Esophagus mucosa (tissue), 1 donor: ENCODE measurements at regions not wholly inside any gene's neighbourhood (a gene's known extent, or its start where the extent isn't known, plus 50 kb on each side); places are given as distances from the start of the nearest gene placed in this dataset.
A peak's percentile ranks its signal among the peaks of the same experiment; 100 is the strongest.

Experiments
- ATAC-seq: fragments of 200-7000 bp; cut with Tn5 transposase; one replicate; pipeline ENCODE4 v1.9.1; 2020
- donor health status: DM: yes; HTN: yes; CAD: no.

DNA sequence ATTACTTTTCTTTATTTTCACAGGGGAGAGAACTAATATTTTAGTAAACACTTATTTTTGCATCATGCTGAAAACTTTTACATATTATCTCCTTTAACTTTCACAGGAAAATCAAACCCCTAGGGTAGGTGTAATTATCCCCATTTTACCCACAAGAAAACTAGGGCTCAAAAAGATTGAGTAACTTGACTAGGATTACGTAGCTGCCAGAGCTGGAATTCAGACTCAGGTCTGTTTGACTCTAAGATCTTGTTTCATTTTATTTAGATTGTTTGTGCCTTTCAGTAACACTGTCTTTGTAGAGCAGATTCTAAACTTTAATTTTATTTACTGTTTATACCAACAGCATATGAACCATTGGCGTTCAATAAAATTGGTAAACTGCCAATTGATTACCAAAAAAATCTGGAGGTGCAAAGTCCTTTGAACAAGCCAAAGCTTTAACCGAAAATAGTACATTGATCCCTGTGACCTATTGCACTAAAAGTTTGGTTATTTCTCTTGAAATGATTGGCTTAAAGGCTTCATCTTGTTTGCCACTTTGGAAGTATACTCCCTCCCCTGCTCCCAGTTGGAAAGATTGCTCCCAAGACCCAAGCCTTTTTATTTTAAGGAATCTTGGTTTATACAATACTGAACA, 71.0 kb upstream of the WDR26 start:
- ATAC-seq = no peak

GRCh38 chr1:224506141-224506814, 71.7 kb upstream of the WDR26 start:
- ATAC-seq = peak; percentile 26

DNA sequence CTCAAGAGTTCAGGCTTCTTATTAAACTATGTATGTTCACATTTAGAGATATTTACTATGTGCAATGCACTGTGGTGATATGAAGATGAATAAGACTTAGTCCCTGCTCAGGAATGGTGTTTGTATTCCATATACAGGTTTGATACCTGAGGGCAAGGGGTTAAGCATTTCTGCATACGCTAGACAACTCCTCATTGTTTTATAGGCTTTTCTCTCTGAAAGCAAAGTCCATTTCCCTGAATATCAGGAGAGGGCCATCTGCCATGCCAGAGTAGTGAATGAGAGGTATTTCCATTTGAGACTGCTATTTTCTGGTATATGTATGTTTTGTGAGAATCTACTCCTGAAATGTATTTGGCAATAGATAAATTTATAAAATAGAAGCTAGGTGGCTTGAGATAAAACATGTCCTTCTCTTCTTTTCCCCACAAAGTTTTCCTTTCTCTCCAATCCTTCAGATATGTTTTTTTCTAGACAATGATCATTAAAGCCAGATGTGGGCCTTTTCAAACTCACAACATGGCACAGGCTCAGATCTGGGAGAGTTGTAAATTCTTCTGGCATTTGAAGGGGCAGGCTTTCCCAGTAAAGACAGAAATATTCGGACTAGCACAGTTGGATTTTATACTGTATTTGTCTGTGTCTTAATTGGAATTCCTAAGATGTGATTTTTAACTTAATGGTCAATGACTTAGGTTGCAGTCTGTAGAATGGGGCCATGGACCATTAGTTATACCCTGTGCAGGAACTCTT, 73.3 kb upstream of the WDR26 start:
- ATAC-seq = no peak

- ATAC-seq = peak; percentile 22
Measured at GRCh38 chr1:224509907-224510306, 75.3 kb upstream of the WDR26 start.

DNA sequence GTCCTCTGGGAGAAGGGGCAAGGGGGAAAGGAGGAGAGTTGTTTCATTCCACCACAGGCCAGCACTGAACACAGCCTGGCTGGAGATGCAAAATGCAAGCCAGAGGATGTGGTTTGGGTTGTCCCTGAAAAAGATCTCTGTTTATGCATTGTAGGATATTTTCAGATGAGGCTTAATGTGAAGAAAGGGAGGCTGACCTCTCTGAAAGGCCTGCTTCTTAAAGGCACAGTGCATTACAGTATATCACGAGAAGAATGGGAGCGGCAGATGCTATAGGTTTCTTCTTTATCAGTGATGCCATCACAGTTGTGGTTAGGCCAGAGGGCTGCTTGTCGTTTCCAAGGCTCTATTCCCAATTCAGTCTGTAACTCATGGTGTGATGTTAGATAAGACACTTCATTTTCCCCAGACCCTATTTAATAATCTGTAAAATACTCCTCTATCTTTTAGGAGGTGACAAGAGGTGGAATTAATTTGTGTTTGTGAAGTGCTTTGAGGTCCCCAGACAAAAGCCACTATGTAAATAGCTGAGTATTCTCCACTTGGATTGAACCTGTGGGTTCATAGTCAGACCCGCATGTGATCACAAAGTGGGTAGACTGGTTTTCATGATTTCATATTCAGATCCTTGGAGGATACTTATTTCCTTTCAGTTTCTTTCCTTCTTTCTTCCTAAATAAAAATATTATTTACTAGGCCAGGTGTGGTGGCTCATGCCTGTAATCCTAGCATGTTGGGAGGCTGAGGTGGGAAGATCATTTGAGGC, 76.5 kb upstream of the WDR26 start:
- no peak for ATAC-seq

GRCh38 chr1:224512600-224513151, 78.1 kb upstream of the WDR26 start:
- no peak for ATAC-seq

- no peak for ATAC-seq
Measured at GRCh38 chr1:224513383-224513782, 78.8 kb upstream of the WDR26 start.

GRCh38 chr1:224513787-224514209, 79.2 kb upstream of the WDR26 start:
- peak; percentile 78 for ATAC-seq

- ATAC-seq = no peak
Measured at GRCh38 chr1:224517171-224517570, 82.6 kb upstream of the WDR26 start.

- no peak for ATAC-seq
Measured at GRCh38 chr1:224518528-224518927, 83.9 kb upstream of the WDR26 start.

DNA sequence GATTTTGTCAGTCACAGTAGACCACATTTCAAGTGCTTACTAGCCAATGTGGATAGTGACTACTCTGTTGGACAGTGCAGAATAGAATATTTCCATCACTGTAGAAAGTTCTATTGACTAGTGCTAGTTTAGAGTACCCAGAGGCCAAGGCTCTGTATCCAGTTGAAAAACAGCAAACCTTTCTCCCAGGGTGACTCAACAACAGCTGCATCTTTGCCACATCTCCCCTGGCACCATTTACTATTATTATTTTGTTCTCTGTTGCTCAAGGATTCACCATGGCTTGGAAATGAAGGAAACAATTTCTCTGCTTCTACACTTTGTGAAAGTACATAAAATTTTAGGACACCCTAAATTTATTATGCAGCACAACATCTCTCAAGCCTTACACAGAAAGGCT, 85.3 kb upstream of the WDR26 start:
- ATAC-seq = no peak

DNA sequence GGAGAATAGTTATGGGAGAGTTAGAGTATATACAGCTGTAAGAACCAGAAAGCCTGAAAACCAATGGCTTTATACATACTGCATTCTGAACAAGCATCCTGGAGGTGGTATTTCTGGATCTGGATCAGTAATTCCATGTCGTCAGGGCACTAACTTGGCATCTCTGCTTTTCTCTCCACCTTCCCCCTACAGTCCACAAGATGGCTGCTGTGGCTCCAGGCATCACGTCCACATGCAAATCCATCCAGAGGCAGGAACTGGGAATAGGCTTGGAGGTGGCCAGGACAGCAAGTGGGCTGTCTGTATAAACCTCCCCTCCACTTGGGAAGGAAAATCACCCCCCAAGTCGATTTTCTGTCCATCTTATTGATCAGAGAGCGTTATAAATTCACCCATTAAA, 86.2 kb upstream of the WDR26 start:
- no peak for ATAC-seq

- no peak for ATAC-seq
Measured at GRCh38 chr1:224521904-224522734, 87.5 kb upstream of the WDR26 start.

- no peak for ATAC-seq
Measured at GRCh38 chr1:224523676-224524075, 89.1 kb upstream of the WDR26 start.

DNA sequence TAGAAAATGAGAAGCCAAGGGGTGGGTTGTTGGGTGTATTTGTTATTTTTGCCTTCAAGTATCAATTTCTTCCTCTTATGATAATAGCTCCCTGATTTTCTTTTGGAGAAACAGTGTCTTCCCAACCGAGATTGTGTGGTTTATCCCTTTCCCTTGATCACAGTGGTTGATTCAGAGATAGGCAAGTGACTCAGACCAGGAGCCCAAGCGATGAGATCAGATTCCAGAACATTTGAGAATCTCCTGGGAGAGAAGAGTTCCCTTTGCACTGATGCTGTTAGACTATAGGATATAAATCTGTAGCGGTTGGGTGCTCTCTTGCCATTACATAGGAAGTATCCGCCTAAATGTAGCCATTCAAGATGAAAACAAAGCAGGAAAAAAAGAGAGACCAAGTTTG, 90.1 kb upstream of the WDR26 start:
- no peak for ATAC-seq

DNA sequence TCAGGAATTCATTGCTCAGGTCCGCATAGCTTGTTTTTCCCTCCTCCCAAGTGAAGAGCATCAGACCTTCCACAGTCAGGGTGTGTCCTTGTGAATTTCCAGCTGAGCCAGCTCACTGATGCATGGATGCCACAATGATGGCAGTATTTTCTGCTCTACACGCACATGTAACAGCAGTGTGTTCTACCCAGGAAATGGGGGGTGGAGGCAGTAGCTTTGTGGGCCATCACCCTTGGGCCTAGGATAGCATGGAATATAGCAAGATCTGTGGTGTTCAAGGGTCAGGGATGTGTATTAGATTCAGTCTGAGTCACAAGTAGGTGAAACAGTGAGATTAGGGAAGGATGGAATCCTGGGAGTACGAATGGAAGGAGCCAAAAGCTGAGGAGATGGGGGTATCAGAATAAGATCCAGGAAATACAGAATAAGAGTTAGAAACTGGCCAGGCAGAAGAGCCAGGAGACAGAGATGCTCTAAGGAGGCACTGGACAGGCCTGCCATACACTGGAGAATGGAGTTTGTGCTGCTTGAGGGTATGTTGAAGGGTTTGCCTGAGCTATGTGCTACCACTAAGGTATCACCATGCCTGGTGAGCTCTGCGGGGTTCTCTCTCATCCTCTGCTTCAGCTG, 90.6 kb upstream of the CNIH3 start:
- ATAC-seq = no peak

GRCh38 chr1:224526771-224527170, 89.3 kb upstream of the CNIH3 start:
- ATAC-seq = no peak

DNA sequence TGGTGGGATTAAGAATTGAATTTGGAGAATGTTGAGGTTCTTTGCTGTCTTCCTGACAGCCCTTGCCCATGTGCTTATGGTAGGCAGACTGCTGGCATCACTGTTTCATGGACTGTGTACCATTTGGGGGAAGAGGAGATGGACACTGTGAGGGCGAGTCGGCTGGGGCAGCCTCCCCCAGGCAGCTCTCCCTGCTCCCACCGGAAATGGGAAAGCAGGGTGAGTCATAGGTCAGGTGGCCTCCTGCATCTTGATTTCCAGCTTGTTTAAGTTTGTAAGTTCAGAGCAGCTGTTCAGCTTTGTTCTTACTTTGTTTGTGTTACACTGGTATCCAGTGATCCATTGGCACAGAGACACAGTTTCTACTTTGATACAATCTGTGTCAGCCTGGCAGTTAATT, 87.2 kb upstream of the CNIH3 start:
- ATAC-seq = no peak

DNA sequence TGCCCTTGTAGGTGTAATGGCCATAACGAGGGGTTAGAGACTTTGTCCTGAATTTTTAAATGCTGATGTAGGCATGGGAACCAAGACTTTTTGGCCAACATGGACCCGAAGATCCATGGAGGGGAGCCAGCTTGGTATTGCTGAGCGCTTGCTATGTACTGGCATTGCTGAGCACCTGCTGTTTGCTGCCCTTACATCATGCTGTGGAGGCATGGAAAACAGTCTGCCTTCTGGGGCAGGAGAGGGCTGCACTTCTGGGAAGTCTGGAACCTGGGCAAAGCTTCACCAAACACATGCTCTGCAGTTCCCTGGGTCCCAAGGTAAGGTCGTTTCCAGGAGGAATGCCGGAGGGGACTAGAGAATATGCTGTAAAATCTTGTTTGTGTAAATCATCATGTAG, 86.3 kb upstream of the CNIH3 start:
- no peak for ATAC-seq

GRCh38 chr1:224533517-224533916, 82.6 kb upstream of the CNIH3 start:
- ATAC-seq = no peak

GRCh38 chr1:224534731-224535130, 81.4 kb upstream of the CNIH3 start:
- ATAC-seq = no peak
